HEK293T (cell line): ENCODE measurements at regions not wholly inside any gene's neighbourhood (a gene's known extent, or its start where the extent isn't known, plus 50 kb on each side); places are given as distances from the start of the nearest gene placed in this dataset.

ENCODE experiments used
- CTCF ChIA-PET: fragments of 350-600 bp; formaldehyde crosslinking; extraction: SDS; loops from one replicate; lab custom pipeline; 2021; ENCODE audit warnings: antibody characterized with exemption, inconsistent platforms; lab: Yijun Ruan, JAX
- POLR2A ChIA-PET: fragments of 350-600 bp; formaldehyde crosslinking; extraction: SDS; loops from one replicate; lab custom pipeline; 2020; ENCODE audit warnings: antibody characterized with exemption, inconsistent platforms; lab: Yijun Ruan, JAX
- DNase-seq: peaks from one replicate; pipeline ENCODE4 v3.0.0; 2012; ENCODE audit warnings: mixed read lengths; ENCODE audit errors: extremely low spot score
- ARNT ChIP-seq: fragments of 450-650 bp; IDR thresholded peaks from 2 replicates; pipeline ENCODE4 v1.6.1; 2017; ENCODE audit warnings: mild to moderate bottlenecking
- BHLHE40 ChIP-seq: fragments of 450-650 bp; IDR thresholded peaks from 2 replicates; pipeline ENCODE4 v1.6.1; 2016; ENCODE audit warnings: mild to moderate bottlenecking, moderate library complexity, borderline replicate concordance
- CTBP1 ChIP-seq: fragments of 450-650 bp; IDR thresholded peaks from 2 replicates; pipeline ENCODE4 v1.6.1; 2016; ENCODE audit warnings: borderline replicate concordance
- ELF4 ChIP-seq: fragments of 450-650 bp; IDR thresholded peaks from 2 replicates; pipeline ENCODE4 v1.6.1; 2017; ENCODE audit warnings: antibody characterized with exemption
- FOXA1 ChIP-seq: fragments of 450-650 bp; IDR thresholded peaks from 2 replicates; pipeline ENCODE4 v1.6.1; 2016; ENCODE audit warnings: mild to moderate bottlenecking
- FOXK2 ChIP-seq: fragments of 450-650 bp; IDR thresholded peaks from 2 replicates; pipeline ENCODE4 v1.6.1; 2016; ENCODE audit warnings: mild to moderate bottlenecking
- FOXM1 ChIP-seq: fragments of 450-650 bp; IDR thresholded peaks from 2 replicates; pipeline ENCODE4 v1.6.1; 2017; ENCODE audit warnings: mild to moderate bottlenecking, borderline replicate concordance
- HDGF ChIP-seq: fragments of 450-650 bp; IDR thresholded peaks from 2 replicates; pipeline ENCODE4 v1.6.1; 2017; ENCODE audit warnings: antibody characterized with exemption, borderline replicate concordance
- L3MBTL2 ChIP-seq: fragments of 450-650 bp; conservative IDR thresholded peaks from 2 replicates; pipeline ENCODE4 v1.6.1; 2016; ENCODE audit warnings: mild to moderate bottlenecking
- LEF1 ChIP-seq: fragments of 450-650 bp; IDR thresholded peaks from 2 replicates; pipeline ENCODE4 v1.6.1; 2017; ENCODE audit warnings: mild to moderate bottlenecking, borderline replicate concordance
- NFRKB ChIP-seq: fragments of 450-650 bp; IDR thresholded peaks from 2 replicates; pipeline ENCODE4 v1.6.1; 2016; ENCODE audit warnings: mild to moderate bottlenecking, moderate library complexity
- PKNOX1 ChIP-seq: fragments of 450-650 bp; IDR thresholded peaks from 2 replicates; pipeline ENCODE4 v1.6.1; 2016
- SP1 ChIP-seq: fragments of 450-650 bp; IDR thresholded peaks from 2 replicates; pipeline ENCODE4 v1.6.1; 2017
- SUZ12 ChIP-seq: fragments of 450-650 bp; IDR thresholded peaks from 2 replicates; pipeline ENCODE4 v1.6.1; 2016; ENCODE audit warnings: mild to moderate bottlenecking
- TARDBP ChIP-seq: fragments of 450-650 bp; IDR thresholded peaks from 2 replicates; pipeline ENCODE4 v1.6.1; 2016
- ZNF384 ChIP-seq: fragments of 450-650 bp; IDR thresholded peaks from 2 replicates; pipeline ENCODE4 v1.6.1; 2016

GRCh38 chr2:94964193-94964592, 61.3 kb upstream of the MAL start:
- ChIA-PET POLR2A (no interaction called here), CTCF (no interaction called here)
- DNase-seq, result no peak
- no peak for TF ChIP-seq SP1
- no peak for TF ChIP-seq FOXK2
- no peak for TF ChIP-seq FOXA1
- TF ChIP-seq FOXM1, result no peak
- no peak for TF ChIP-seq CTBP1
- no peak for TF ChIP-seq SUZ12
- no peak for TF ChIP-seq HDGF
- no peak for TF ChIP-seq TARDBP
- TF ChIP-seq LEF1, result no peak
- no peak for TF ChIP-seq ARNT
- TF ChIP-seq ELF4, result no peak
- TF ChIP-seq BHLHE40, result no peak
- no peak for TF ChIP-seq PKNOX1
- no peak for TF ChIP-seq NFRKB
- TF ChIP-seq ZNF384, result no peak
- TF ChIP-seq L3MBTL2, result no peak

- TF ChIP-seq LEF1 (no peak), TARDBP (no peak), ARNT (no peak), SUZ12 (no peak), ELF4 (no peak), FOXK2 (no peak), CTBP1 (no peak), FOXM1 (no peak), PKNOX1 (no peak), ZNF384 (no peak), FOXA1 (no peak), SP1 (no peak), HDGF (no peak), BHLHE40 (no peak), NFRKB (no peak), L3MBTL2 (no peak)
- ChIA-PET CTCF (interaction anchor here (0.6 kb wide), 1 partner anchor 40 kb away, joined by 3 read pairs; no protein-coding TSS in a partner anchor), POLR2A (no interaction called here)
- DNase-seq, result no peak
These were observed 58.8 kb upstream of the MAL start for GRCh38 chr2:94966689-94967088.

- ChIA-PET POLR2A (no interaction called here), CTCF (no interaction called here)
- DNase-seq, result no peak
- TF ChIP-seq PKNOX1 (no peak), ELF4 (no peak), ZNF384 (no peak), HDGF (no peak), ARNT (no peak)
These were observed 55.2 kb upstream of the MAL start for GRCh38 chr2:94970353-94970752.
